Cardiac muscle cell (in vitro differentiated cells and primary cell): ENCODE measurements at regions not wholly inside any gene's neighbourhood (a gene's known extent, or its start where the extent isn't known, plus 50 kb on each side); places are given as distances from the start of the nearest gene placed in this dataset.

ENCODE experiments used
- DNase-seq, 2 donors: peaks; one replicate each; pipeline versions ENCODE4 v3.0.0 to v3.0.0-alpha.2; 2010 to 2017; ENCODE audit warnings: low read depth in 1 of 2, low spot score in 1 of 2
- H3K27ac ChIP-seq: fragments of 200-600 bp; sonication (generic); 2 replicates; pipeline ENCODE4 v1.5.1; 2016
- H3K27me3 ChIP-seq: fragments of 200-600 bp; sonication (generic); 2 replicates; pipeline ENCODE4 v1.6.0; 2016; ENCODE audit warnings: control low read depth
- H3K36me3 ChIP-seq: fragments of 200-600 bp; sonication (generic); 2 replicates; pipeline ENCODE4 v1.5.1; 2016; ENCODE audit warnings: control low read depth
- H3K4me1 ChIP-seq: fragments of 200-600 bp; sonication (generic); 2 replicates; pipeline ENCODE4 v1.8.1; 2017; ENCODE audit warnings: low read depth, mild to moderate bottlenecking, mixed run types
- H3K4me3 ChIP-seq: fragments of 200-600 bp; sonication (generic); 2 replicates; pipeline ENCODE4 v1.5.1; 2016; ENCODE audit warnings: mild to moderate bottlenecking
- H3K9me3 ChIP-seq: fragments of 200-600 bp; sonication (generic); 2 replicates; pipeline ENCODE4 v1.5.1; 2017; ENCODE audit warnings: low read depth, mild to moderate bottlenecking, control low read depth
- CTCF ChIP-seq: IDR thresholded peaks from 2 replicates; pipeline ENCODE4 v1.5.1; 2012; ENCODE audit warnings: low read depth, mild to moderate bottlenecking, low read length

- Histone ChIP-seq H3K4me3 (no peak overlapping the region), H3K36me3 (no peaks in the 10 kb centered on the region), H3K9me3 (no peaks in the 10 kb centered on the region), H3K4me1 (peaks cover 13% of the 10 kb centered on the region), H3K27me3 (no peaks in the 10 kb centered on the region), H3K27ac (peak overlapping the region; percentile 12)
- no peak for TF ChIP-seq CTCF
- peak in 1 of 2 donors; percentile 17 for DNase-seq
Measured at GRCh38 chr11:109120341-109120740, 301.6 kb upstream of the C11orf87 start.

GRCh38 chr11:109121173-109121932 is 300.6 kb upstream of the C11orf87 start:
- DNase-seq: no peak
- H3K36me3 ChIP-seq: no peaks in the 10 kb centered on the region
- H3K4me1 ChIP-seq: peaks cover 13% of the 10 kb centered on the region
- TF ChIP-seq CTCF: no peak
- H3K9me3 ChIP-seq: no peaks in the 10 kb centered on the region
- H3K4me3 ChIP-seq: no peak overlapping the region
- no peak overlapping the region for H3K27ac ChIP-seq
- no peaks in the 10 kb centered on the region for H3K27me3 ChIP-seq

- no peak for TF ChIP-seq CTCF
- peaks cover 13% of the 10 kb centered on the region for H3K4me1 ChIP-seq
- DNase-seq: peak; percentile 24 to 65
Measured at GRCh38 chr11:109123816-109124787, 297.9 kb upstream of the C11orf87 start.

GRCh38 chr11:109130910-109131309 is 291.1 kb upstream of the C11orf87 start:
- H3K27me3 ChIP-seq: no peaks in the 10 kb centered on the region
- H3K27ac ChIP-seq: no peak overlapping the region
- H3K36me3 ChIP-seq: no peaks in the 10 kb centered on the region
- no peak for TF ChIP-seq CTCF
- H3K4me3 ChIP-seq: no peak overlapping the region
- no peaks in the 10 kb centered on the region for H3K4me1 ChIP-seq
- DNase-seq: no peak
- no peaks in the 10 kb centered on the region for H3K9me3 ChIP-seq

More at GRCh38 chr11:109123816-109124787, 297.9 kb upstream of the C11orf87 start:
- no peak overlapping the region for H3K4me3 ChIP-seq
- H3K27me3 ChIP-seq: no peaks in the 10 kb centered on the region
- no peak overlapping the region for H3K27ac ChIP-seq
- no peaks in the 10 kb centered on the region for H3K36me3 ChIP-seq
- H3K9me3 ChIP-seq: no peaks in the 10 kb centered on the region

DNA sequence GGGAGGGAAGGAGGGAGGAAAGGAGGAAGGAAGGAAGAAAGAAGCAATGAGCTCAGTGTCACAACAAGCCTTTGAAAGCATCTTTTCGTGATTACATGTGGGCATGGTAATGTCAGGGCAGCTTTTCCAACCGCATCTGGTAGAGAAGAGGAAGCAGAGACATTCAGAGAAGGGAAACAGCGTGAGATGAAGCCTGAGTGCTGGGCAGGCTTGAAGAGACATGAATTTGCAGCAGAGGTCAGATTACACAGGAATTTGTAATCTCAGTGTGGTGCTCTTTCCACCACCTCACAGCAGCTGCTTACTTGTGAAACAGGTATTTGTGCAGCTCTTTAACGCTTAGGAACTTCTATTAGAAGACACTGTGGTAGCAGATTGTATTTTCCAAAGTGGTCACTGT is 289.5 kb upstream of the C11orf87 start:
- no peak overlapping the region for H3K27ac ChIP-seq
- no peak for DNase-seq
- TF ChIP-seq CTCF: no peak
- no peaks in the 10 kb centered on the region for H3K36me3 ChIP-seq
- H3K4me3 ChIP-seq: no peak overlapping the region
- H3K9me3 ChIP-seq: no peaks in the 10 kb centered on the region
- H3K27me3 ChIP-seq: no peaks in the 10 kb centered on the region
- no peaks in the 10 kb centered on the region for H3K4me1 ChIP-seq
